ENCODE measurements at regions not wholly inside any gene's neighbourhood (a gene's known extent, or its start where the extent isn't known, plus 50 kb on each side); places are given as distances from the start of the nearest gene placed in this dataset.

GRCh38 chr11:104340590-104340989 is 176.6 kb upstream of the PDGFD start:
- Histone ChIP-seq H3K27ac (no peak overlapping the region), H3K4me1 (no peaks in the 10 kb centered on the region), H3K4me3 (no peak overlapping the region), H3K36me3 (no peaks in the 10 kb centered on the region), H3K27me3 (no peaks in the 10 kb centered on the region), H3K9me3 (no peaks in the 10 kb centered on the region)
- intact Hi-C loops (cut with DNase I; ENCODE audit: low total_unique reads), result no loop called here
- TF ChIP-seq POLR2AphosphoS5 (IDR thresholded peaks at IDR 0.05), result no peak
- TF ChIP-seq EP300 (IDR thresholded peaks at IDR 0.05), result no peak
- no peak for TF ChIP-seq POLR2A (IDR thresholded peaks at IDR 0.05)
- TF ChIP-seq CTCF (IDR thresholded peaks at IDR 0.05), result no peak
- WGBS, 5 donors, result 54 to 61% (median 61%) methylated on average over 2 of the region's 2 CpGs
- no peak for DNase-seq

GRCh38 chr11:104339380-104339831 is 175.5 kb upstream of the PDGFD start:
- no peaks in the 10 kb centered on the region for H3K4me1 ChIP-seq
- no peaks in the 10 kb centered on the region for H3K27me3 ChIP-seq
- no peaks in the 10 kb centered on the region for H3K9me3 ChIP-seq
- WGBS, 5 donors, result 89 to 96% (median 92%) methylated on average over 10 of the region's 10 CpGs
- H3K27ac ChIP-seq, result no peak overlapping the region
- no peak for DNase-seq
- intact Hi-C loops (cut with DNase I; ENCODE audit: low total_unique reads), result no loop called here
- H3K4me3 ChIP-seq, result no peak overlapping the region
- no peak for TF ChIP-seq EP300 (IDR thresholded peaks at IDR 0.05)
- TF ChIP-seq POLR2A (IDR thresholded peaks at IDR 0.05), result no peak
- no peak for TF ChIP-seq POLR2AphosphoS5 (IDR thresholded peaks at IDR 0.05)
- TF ChIP-seq CTCF (IDR thresholded peaks at IDR 0.05), result no peak
- no peaks in the 10 kb centered on the region for H3K36me3 ChIP-seq

GRCh38 chr11:104338186-104338585 is 174.2 kb upstream of the PDGFD start:
- intact Hi-C loops (cut with DNase I; ENCODE audit: low total_unique reads), result no loop called here

GRCh38 chr11:104337273-104337672 is 173.3 kb upstream of the PDGFD start:
- intact Hi-C loops (cut with DNase I; ENCODE audit: low total_unique reads), result no loop called here

More at GRCh38 chr11:104338186-104338585, 174.2 kb upstream of the PDGFD start:
- TF ChIP-seq POLR2AphosphoS5 (IDR thresholded peaks at IDR 0.05) (no peak), CTCF (IDR thresholded peaks at IDR 0.05) (no peak), EP300 (IDR thresholded peaks at IDR 0.05) (no peak), POLR2A (IDR thresholded peaks at IDR 0.05) (no peak)
- H3K36me3 ChIP-seq, result no peaks in the 10 kb centered on the region
- H3K4me1 ChIP-seq, result no peaks in the 10 kb centered on the region
- no peak overlapping the region for H3K27ac ChIP-seq
- no peaks in the 10 kb centered on the region for H3K27me3 ChIP-seq
- H3K4me3 ChIP-seq, result no peak overlapping the region
- H3K9me3 ChIP-seq, result no peaks in the 10 kb centered on the region
- DNase-seq, result no peak
- WGBS, 5 donors, result 72 to 86% (median 84%) methylated on average over 1 of the region's 1 CpG

More at GRCh38 chr11:104337273-104337672, 173.3 kb upstream of the PDGFD start:
- Histone ChIP-seq H3K4me3 (no peak overlapping the region), H3K36me3 (no peaks in the 10 kb centered on the region), H3K27ac (no peak overlapping the region), H3K27me3 (no peaks in the 10 kb centered on the region), H3K4me1 (no peaks in the 10 kb centered on the region), H3K9me3 (no peaks in the 10 kb centered on the region)
- TF ChIP-seq POLR2A (IDR thresholded peaks at IDR 0.05), result no peak
- no peak for TF ChIP-seq EP300 (IDR thresholded peaks at IDR 0.05)
- TF ChIP-seq CTCF (IDR thresholded peaks at IDR 0.05), result no peak
- no peak for TF ChIP-seq POLR2AphosphoS5 (IDR thresholded peaks at IDR 0.05)
- DNase-seq, result no peak
- WGBS, 5 donors, result 80 to 96% (median 90%) methylated on average over 3 of the region's 3 CpGs

Measured in stomach (tissue), 8 donors.